NT2/D1 (cell line): ENCODE measurements at regions not wholly inside any gene's neighbourhood (a gene's known extent, or its start where the extent isn't known, plus 50 kb on each side); places are given as distances from the start of the nearest gene placed in this dataset.

Experiments
- SUZ12 ChIP-seq: IDR thresholded peaks from 2 replicates; pipeline ENCODE4 v1.6.1; 2011; ENCODE audit not compliant: insufficient read length, insufficient read depth; ENCODE audit errors: extremely low read depth
- YY1 ChIP-seq: IDR thresholded peaks from 2 replicates; pipeline ENCODE4 v1.6.1; 2011; ENCODE audit not compliant: insufficient read length, insufficient read depth
- ZNF274 ChIP-seq: IDR thresholded peaks from 2 replicates; pipeline ENCODE4 v1.6.1; 2011; ENCODE audit warnings: mild to moderate bottlenecking, low read depth, low read length

- TF ChIP-seq YY1 (no peak), SUZ12 (no peak), ZNF274 (no peak)
Observed at GRCh38 chr16:8492690-8493089, 97.6 kb downstream of the TMEM114 start.
